IgD-negative memory B cell (primary cell): ENCODE measurements at regions not wholly inside any gene's neighbourhood (a gene's known extent, or its start where the extent isn't known, plus 50 kb on each side); places are given as distances from the start of the nearest gene placed in this dataset.
A peak's percentile ranks its signal among the peaks of the same experiment; 100 is the strongest.
"Not testable (repeated sequence)": the region's sequence is repeated elsewhere in the genome, so short reads cannot be mapped to it uniquely, and the experiment has no call there.

Experiments used
- H3K27ac Mint-ChIP-seq, 3 donors: one replicate each; pipeline ENCODE4 v1.8.0; 2020 to 2022; ENCODE audit warnings: mild to moderate bottlenecking in 3 of 3, mixed read lengths in 3 of 3, moderate library complexity in 1 of 3
- H3K27me3 Mint-ChIP-seq: one replicate; pipeline ENCODE4 v1.8.0; 2021; ENCODE audit warnings: mixed read lengths
- H3K36me3 Mint-ChIP-seq: one replicate; pipeline ENCODE4 v1.8.0; 2020; ENCODE audit warnings: mild to moderate bottlenecking, mixed read lengths
- H3K4me1 Mint-ChIP-seq, 3 donors: one replicate each; pipeline ENCODE4 v1.8.0; 2020 to 2022; ENCODE audit warnings: mixed read lengths in 3 of 3, mild to moderate bottlenecking in 1 of 3
- H3K4me3 Mint-ChIP-seq, 4 donors: one replicate each; pipeline ENCODE4 v1.8.0; 2020 to 2022; ENCODE audit warnings: mild to moderate bottlenecking in 4 of 4, mixed read lengths in 4 of 4, moderate library complexity in 3 of 4
- H3K9me3 Mint-ChIP-seq, 3 donors: one replicate each; pipeline ENCODE4 v1.8.0; 2020 to 2021; ENCODE audit warnings: mixed read lengths in 3 of 3, mild to moderate bottlenecking in 1 of 3

GRCh38 chr11:31955838-31956237 is 135.0 kb upstream of the RCN1 start:
- H3K27ac Mint-ChIP-seq: no peak overlapping the region
- peaks cover 3% of the 10 kb centered on the region for H3K27me3 Mint-ChIP-seq
- no peak overlapping the region for H3K4me3 Mint-ChIP-seq
- peaks cover 0 to 7% (median 5%) of the 10 kb centered on the region in 3 donors for H3K4me1 Mint-ChIP-seq
- H3K9me3 Mint-ChIP-seq: no peaks in the 10 kb centered on the region
- H3K36me3 Mint-ChIP-seq: no peaks in the 10 kb centered on the region

GRCh38 chr11:31953803-31954327 is 137.0 kb upstream of the RCN1 start:
- no peak overlapping the region for H3K4me3 Mint-ChIP-seq
- H3K4me1 Mint-ChIP-seq: peaks cover 13 to 24% (median 22%) of the 10 kb centered on the region in 3 donors
- H3K27ac Mint-ChIP-seq: peak overlapping the region in 1 of 3 donors; percentile 58
- H3K27me3 Mint-ChIP-seq: peaks cover 3% of the 10 kb centered on the region
- peaks cover 0 to 3% (median 0%) of the 10 kb centered on the region in 3 donors for H3K9me3 Mint-ChIP-seq
- H3K36me3 Mint-ChIP-seq: no peaks in the 10 kb centered on the region

- peak overlapping the region in 3 of 4 donors; percentile 3 to 75 (median 53) for H3K4me3 Mint-ChIP-seq
- not testable (repeated sequence) for H3K9me3 Mint-ChIP-seq, H3K36me3 Mint-ChIP-seq, H3K27me3 Mint-ChIP-seq
- peaks cover 13 to 32% (median 20%) of the 10 kb centered on the region in 3 donors for H3K4me1 Mint-ChIP-seq
- H3K27ac Mint-ChIP-seq: peak overlapping the region; percentile 1 to 47 (median 4)
Observed at GRCh38 chr11:31949733-31950200, 138.6 kb upstream of the PAX6 start.

GRCh38 chr11:31947051-31947450 is 135.9 kb upstream of the PAX6 start:
- Mint-ChIP-seq H3K4me1 (peaks cover 24 to 29% (median 27%) of the 10 kb centered on the region in 3 donors), H3K4me3 (no peak overlapping the region), H3K36me3 (no peaks in the 10 kb centered on the region), H3K27me3 (peaks cover 1% of the 10 kb centered on the region), H3K9me3 (peaks cover 0 to 3% (median 2%) of the 10 kb centered on the region in 3 donors), H3K27ac (no peak overlapping the region)

GRCh38 chr11:31943056-31943780 is 132.1 kb upstream of the PAX6 start:
- Mint-ChIP-seq H3K27ac (no peak overlapping the region), H3K36me3 (peaks cover 2% of the 10 kb centered on the region), H3K9me3 (peaks cover 0 to 2% (median 0%) of the 10 kb centered on the region in 3 donors), H3K4me1 (peaks cover 4 to 15% (median 11%) of the 10 kb centered on the region in 3 donors), H3K4me3 (no peak overlapping the region), H3K27me3 (peaks cover 7% of the 10 kb centered on the region)

GRCh38 chr11:31940371-31941037 is 129.4 kb upstream of the PAX6 start:
- Mint-ChIP-seq H3K4me1 (peaks cover 0 to 15% (median 13%) of the 10 kb centered on the region in 3 donors), H3K36me3 (peaks cover 2% of the 10 kb centered on the region), H3K4me3 (no peak overlapping the region), H3K9me3 (peaks cover 0 to 2% (median 0%) of the 10 kb centered on the region in 3 donors), H3K27ac (no peak overlapping the region), H3K27me3 (peaks cover 10% of the 10 kb centered on the region)

GRCh38 chr11:31939004-31939403 is 127.9 kb upstream of the PAX6 start:
- Mint-ChIP-seq H3K36me3 (peaks cover 2% of the 10 kb centered on the region), H3K4me1 (peaks cover 0 to 15% (median 13%) of the 10 kb centered on the region in 3 donors), H3K27ac (no peak overlapping the region), H3K27me3 (peaks cover 15% of the 10 kb centered on the region), H3K9me3 (no peaks in the 10 kb centered on the region), H3K4me3 (no peak overlapping the region)

- Mint-ChIP-seq H3K9me3 (peaks cover 0 to 2% (median 0%) of the 10 kb centered on the region in 3 donors), H3K4me1 (peaks cover 0 to 2% (median 2%) of the 10 kb centered on the region in 3 donors), H3K4me3 (no peak overlapping the region), H3K27me3 (peaks cover 19% of the 10 kb centered on the region), H3K27ac (no peak overlapping the region), H3K36me3 (peaks cover 2% of the 10 kb centered on the region)
Observed at GRCh38 chr11:31936312-31936711, 125.2 kb upstream of the PAX6 start.

- H3K9me3 Mint-ChIP-seq: peaks cover 0 to 2% (median 0%) of the 10 kb centered on the region in 3 donors
- no peak overlapping the region for H3K4me3 Mint-ChIP-seq
- peaks cover 21% of the 10 kb centered on the region for H3K27me3 Mint-ChIP-seq
- H3K36me3 Mint-ChIP-seq: no peaks in the 10 kb centered on the region
- peaks cover 0 to 2% (median 0%) of the 10 kb centered on the region in 3 donors for H3K4me1 Mint-ChIP-seq
- no peak overlapping the region for H3K27ac Mint-ChIP-seq
Observed at GRCh38 chr11:31932879-31933278, 121.8 kb upstream of the PAX6 start.

GRCh38 chr11:31927982-31928381 is 116.9 kb upstream of the PAX6 start:
- Mint-ChIP-seq H3K4me3 (no peak overlapping the region), H3K4me1 (no peaks in the 10 kb centered on the region), H3K36me3 (no peaks in the 10 kb centered on the region), H3K27me3 (peaks cover 4% of the 10 kb centered on the region), H3K9me3 (no peaks in the 10 kb centered on the region), H3K27ac (no peak overlapping the region)

- no peak overlapping the region for H3K4me3 Mint-ChIP-seq
Observed at GRCh38 chr11:31926816-31927528, 115.8 kb upstream of the PAX6 start.

GRCh38 chr11:31926106-31926505 is 115.0 kb upstream of the PAX6 start:
- H3K27ac Mint-ChIP-seq: no peak overlapping the region
- peaks cover 4% of the 10 kb centered on the region for H3K27me3 Mint-ChIP-seq
- H3K4me3 Mint-ChIP-seq: no peak overlapping the region
- no peaks in the 10 kb centered on the region for H3K36me3 Mint-ChIP-seq
- no peaks in the 10 kb centered on the region for H3K4me1 Mint-ChIP-seq
- no peaks in the 10 kb centered on the region for H3K9me3 Mint-ChIP-seq

More at GRCh38 chr11:31926816-31927528, 115.8 kb upstream of the PAX6 start:
- Mint-ChIP-seq H3K27me3 (peaks cover 4% of the 10 kb centered on the region), H3K4me1 (no peaks in the 10 kb centered on the region), H3K27ac (peak overlapping the region in 1 of 3 donors; percentile 42), H3K36me3 (no peaks in the 10 kb centered on the region), H3K9me3 (no peaks in the 10 kb centered on the region)

- Mint-ChIP-seq H3K27me3 (peaks cover 4% of the 10 kb centered on the region), H3K4me3 (no peak overlapping the region), H3K27ac (no peak overlapping the region), H3K4me1 (no peaks in the 10 kb centered on the region), H3K36me3 (no peaks in the 10 kb centered on the region), H3K9me3 (peaks cover 0 to 4% (median 0%) of the 10 kb centered on the region in 3 donors)
Observed at GRCh38 chr11:31922450-31922849, 111.3 kb upstream of the PAX6 start.

- Mint-ChIP-seq H3K27me3 (peaks cover 4% of the 10 kb centered on the region), H3K9me3 (peaks cover 0 to 4% (median under 1%) of the 10 kb centered on the region in 3 donors), H3K36me3 (no peaks in the 10 kb centered on the region), H3K4me1 (no peaks in the 10 kb centered on the region), H3K27ac (no peak overlapping the region), H3K4me3 (no peak overlapping the region)
Observed at GRCh38 chr11:31921081-31921480, 110.0 kb upstream of the PAX6 start.

- peaks cover 4% of the 10 kb centered on the region for H3K27me3 Mint-ChIP-seq
- H3K27ac Mint-ChIP-seq: no peak overlapping the region
- no peaks in the 10 kb centered on the region for H3K36me3 Mint-ChIP-seq
- H3K4me3 Mint-ChIP-seq: no peak overlapping the region
- H3K4me1 Mint-ChIP-seq: no peaks in the 10 kb centered on the region
- H3K9me3 Mint-ChIP-seq: peaks cover 0 to 4% (median 1%) of the 10 kb centered on the region in 3 donors
Observed at GRCh38 chr11:31919175-31919574, 108.1 kb upstream of the PAX6 start.
